GM10248 (cell line): ENCODE measurements at regions not wholly inside any gene's neighbourhood (a gene's known extent, or its start where the extent isn't known, plus 50 kb on each side); places are given as distances from the start of the nearest gene placed in this dataset.
"Not testable (repeated sequence)": the region's sequence is repeated elsewhere in the genome, so short reads cannot be mapped to it uniquely, and the experiment has no call there.

Source experiments
- CTCF ChIA-PET: fragments of 300-600 bp; sonication (Branson Sonifier 250); formaldehyde crosslinking; extraction: SDS; loops from one replicate; lab custom pipeline; 2021; ENCODE audit warnings: antibody characterized with exemption; lab: Yijun Ruan, JAX
- POLR2A ChIA-PET: fragments of 350-650 bp; sonication (Branson Sonifier 250); formaldehyde crosslinking; extraction: SDS; loops from one replicate; lab custom pipeline; 2020; ENCODE audit warnings: antibody characterized with exemption; lab: Yijun Ruan, JAX
- DNase-seq: peaks from one replicate; pipeline ENCODE4 v3.0.0; 2012; ENCODE audit errors: extremely low spot score
- CTCF ChIP-seq: IDR thresholded peaks from 2 replicates; pipeline ENCODE4 v1.5.1; 2012; ENCODE audit warnings: mild to moderate bottlenecking, low read depth; ENCODE audit errors: extremely low read depth, missing control alignments, control extremely low read depth

GRCh38 chr3:196141052-196141865, 59.4 kb upstream of the TFRC start:
- CTCF ChIA-PET: interaction anchor here (1.2 to 2.5 kb wide), 3 partner anchors 10 to 63 kb away, joined by 3 to 5 read pairs (median 5); no protein-coding TSS in a partner anchor
- POLR2A ChIA-PET: no interaction called here
- no peak for DNase-seq
- no peak for TF ChIP-seq CTCF

- TF ChIP-seq CTCF: no peak
- ChIA-PET POLR2A (no interaction called here), CTCF (interaction anchor here (0.7 to 2.5 kb wide), 3 partner anchors 9 to 64 kb away, joined by 3 to 5 read pairs (median 3); no protein-coding TSS in a partner anchor)
- DNase-seq: peak; percentile 56
Measured at GRCh38 chr3:196140224-196140623, 58.3 kb upstream of the TFRC start.

- CTCF ChIA-PET: no interaction called here
- no peak for DNase-seq
- TF ChIP-seq CTCF: no peak
- POLR2A ChIA-PET: no interaction called here
Measured at GRCh38 chr3:196139281-196139680, 57.4 kb upstream of the TFRC start.

GRCh38 chr3:196138482-196139254, 56.8 kb upstream of the TFRC start:
- ChIA-PET CTCF (interaction anchor here (0.9 kb wide), 2 partner anchors 9 to 65 kb away, joined by 3 to 4 read pairs; no protein-coding TSS in a partner anchor), POLR2A (no interaction called here)
- DNase-seq: no peak
- TF ChIP-seq CTCF: no peak

DNA sequence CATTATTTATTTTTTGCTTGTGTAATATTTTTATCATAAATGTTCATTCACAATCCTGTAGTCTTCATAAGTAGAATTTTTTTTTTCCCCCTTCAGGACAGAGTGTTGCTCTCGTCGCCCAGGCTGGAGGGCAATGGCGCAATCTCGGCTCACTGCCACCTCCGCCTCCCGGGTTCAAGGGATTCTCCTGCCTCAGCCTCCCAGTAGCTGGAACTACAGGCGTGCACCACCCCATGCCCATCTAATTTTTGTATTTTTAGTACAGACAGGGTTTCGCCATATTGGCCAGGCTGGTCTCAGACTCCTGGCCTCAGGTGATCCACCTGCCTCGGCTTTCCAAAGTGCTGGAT, 54.7 kb upstream of the TFRC start:
- POLR2A ChIA-PET, DNase-seq: not testable (repeated sequence)
- CTCF ChIA-PET: interaction anchor here (1.0 kb wide), 1 partner anchor 10 kb away, joined by 3 read pairs; no protein-coding TSS in a partner anchor

GRCh38 chr3:196135693-196136639, 54.1 kb upstream of the TFRC start:
- ChIA-PET CTCF (interaction anchor here (1.0 kb wide), 2 partner anchors 9 to 39 kb away, joined by 3 read pairs; no protein-coding TSS in a partner anchor), POLR2A (no interaction called here)
- TF ChIP-seq CTCF: no peak
- DNase-seq: no peak
